ENCODE measurements at regions not wholly inside any gene's neighbourhood (a gene's known extent, or its start where the extent isn't known, plus 50 kb on each side); places are given as distances from the start of the nearest gene placed in this dataset.

DNA sequence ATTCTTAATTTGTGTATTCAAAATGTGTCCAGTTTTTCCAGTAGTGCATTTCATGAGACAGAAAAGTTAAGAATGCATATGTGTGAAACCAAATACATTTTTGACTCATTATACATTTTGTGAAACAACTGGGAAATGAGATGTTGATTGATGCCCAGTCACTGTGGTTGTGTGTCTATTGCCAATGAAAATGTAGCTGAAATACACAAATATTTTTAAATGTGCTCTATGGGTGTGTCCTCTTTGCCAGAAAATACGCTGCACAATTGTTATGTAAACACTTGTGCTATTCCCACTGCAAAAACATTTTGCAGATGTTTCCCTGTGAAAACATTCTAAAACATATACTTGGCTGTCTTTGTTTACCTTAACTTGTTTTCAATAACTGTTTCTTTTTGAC, 395.2 kb downstream of the TFEC start:
- CTCF ChIA-PET (ENCODE audit: partially characterized antibody): no interaction called here
- no peak overlapping the region for H4K91ac ChIP-seq (replicated peaks; ENCODE audit: insufficient read length, low read length)
- DNase-seq (ENCODE audit: low read depth in 1 of 2, low spot score in 2 of 2) (no peak), FAIRE-seq (no peak)
- H2AK5ac ChIP-seq (ENCODE audit: low read depth, low read length): no peak overlapping the region
- no peaks in the 10 kb centered on the region for H3K36me3 ChIP-seq (ENCODE audit: control insufficient read depth in 2 of 4, insufficient read depth in 4 of 4, low read length in 3 of 4)
- no peak for TF ChIP-seq CBX8 (IDR thresholded peaks at IDR 0.05; ENCODE audit: borderline replicate concordance, low read depth, low read length)
- H3K9me3 ChIP-seq (ENCODE audit: insufficient read depth in 2 of 2, low read depth in 1 of 2, low read length in 1 of 2): no peaks in the 10 kb centered on the region
- H2AFZ ChIP-seq (ENCODE audit: low read length): no peak overlapping the region
- H2BK20ac ChIP-seq (ENCODE audit: low read length): no peak overlapping the region
- no peaks in the 10 kb centered on the region for H3K79me2 ChIP-seq (ENCODE audit: control insufficient read depth in 1 of 2, insufficient read depth in 2 of 2, low read length in 2 of 2)
- H2BK120ac ChIP-seq (replicated peaks; ENCODE audit: low read depth, low read length): no peak overlapping the region
- POLR2A ChIA-PET (ENCODE audit: partially characterized antibody): interaction anchor here (0.7 to 1.1 kb wide), 2 partner anchors 11 to 62 kb away, joined by 3 read pairs; no protein-coding TSS in a partner anchor
- H3K4me1 ChIP-seq (replicated peaks in 1 of 4; ENCODE audit: control insufficient read depth in 3 of 4, insufficient read depth in 4 of 4, low read length in 3 of 4): no peaks in the 10 kb centered on the region
- H3K4me2 ChIP-seq (ENCODE audit: insufficient read depth in 1 of 2, low read depth in 2 of 2, low read length in 2 of 2): no peak overlapping the region
- H3K4me3 ChIP-seq (ENCODE audit: extremely low read depth in 1 of 4, insufficient read depth in 2 of 4, low read depth in 3 of 4, low read length in 4 of 4): no peak overlapping the region
- H3K14ac ChIP-seq (ENCODE audit: insufficient read length): no peak overlapping the region
- H2BK5ac ChIP-seq (ENCODE audit: low read depth, low read length): no peak overlapping the region
- H3K27me3 ChIP-seq (replicated peaks in 1 of 4; ENCODE audit: control insufficient read depth in 3 of 4, extremely low read depth in 1 of 4, insufficient read depth in 3 of 4, low read length in 3 of 4): no peaks in the 10 kb centered on the region
- H4K8ac ChIP-seq (ENCODE audit: extremely low read depth, insufficient read depth, low read length): no peak overlapping the region
- peaks cover 3% of the 10 kb centered on the region; the same call in 1 of the 2 replicates for H3K23me2 ChIP-seq (ENCODE audit: low read depth, low read length)
- no peaks in the 10 kb centered on the region for H3K79me1 ChIP-seq (ENCODE audit: low read depth, low read length)
- 80% methylated on average over 1 of the region's 1 CpG; no CpG with 5 or more reads in 1 of the 2 experiments for WGBS, 2 experiments (ENCODE audit: extremely low coverage in 1 of 2, insufficient coverage in 1 of 2, insufficient read length in 1 of 2, insufficient replicate concordance in 2 of 2, low coverage in 1 of 2, low lambda C conversion rate in 2 of 2, missing lambda C conversion rate in 1 of 2)
- no peak overlapping the region for H4K5ac ChIP-seq (ENCODE audit: insufficient read length, low read depth, low read length)
- H4K20me1 ChIP-seq (replicated peaks in 1 of 2; ENCODE audit: control insufficient read depth in 1 of 2, insufficient read depth in 2 of 2, low read length in 2 of 2): no peaks in the 10 kb centered on the region
- no peak overlapping the region for H2BK12ac ChIP-seq (ENCODE audit: low read depth, low read length)
- H2BK15ac ChIP-seq (ENCODE audit: low read length): no peak overlapping the region
- no peak overlapping the region for H3K9ac ChIP-seq (replicated peaks in 1 of 4; ENCODE audit: extremely low read depth in 1 of 4, low read depth in 3 of 4, low read length in 3 of 4)
- no peak overlapping the region for H3K23ac ChIP-seq (ENCODE audit: insufficient read length)
- H3K27ac ChIP-seq (ENCODE audit: low read depth, low read length): no peak overlapping the region
- no peak overlapping the region for H3K4ac ChIP-seq (replicated peaks; ENCODE audit: insufficient read length, low read depth, low read length)
- H3K18ac ChIP-seq (ENCODE audit: extremely low read depth, low read length): no peak overlapping the region
- no peak overlapping the region for H3K56ac ChIP-seq (replicated peaks; ENCODE audit: insufficient read length, low read depth, low read length)
